ENCODE measurements at regions not wholly inside any gene's neighbourhood (a gene's known extent, or its start where the extent isn't known, plus 50 kb on each side); places are given as distances from the start of the nearest gene placed in this dataset.

DNA sequence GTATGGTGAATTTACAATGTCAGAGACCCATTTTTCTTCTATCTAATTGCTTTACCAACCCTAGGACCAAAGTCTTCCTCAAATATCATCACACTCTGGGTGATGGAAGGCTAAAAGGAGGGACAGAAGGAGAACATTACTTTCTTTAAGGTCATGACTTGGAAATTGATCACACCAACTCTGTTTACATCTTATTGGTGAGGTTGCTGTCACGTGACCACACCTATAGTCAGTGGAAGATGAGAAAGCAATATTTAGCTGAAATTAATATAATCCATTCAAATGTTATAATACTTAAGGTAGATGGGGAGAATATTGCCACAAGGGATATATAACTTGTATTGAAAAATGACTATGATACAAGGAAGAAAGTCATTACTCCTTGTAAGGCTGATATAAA lies 183.6 kb upstream of the SMIM30 start:
- intact Hi-C loops (cut with DNase I; ENCODE audit: low total_unique reads): no loop called here
- WGBS, 2 donors (ENCODE audit: low coverage in 1 of 2): 63 to 70% methylated on average over 1 of the region's 1 CpG

DNA sequence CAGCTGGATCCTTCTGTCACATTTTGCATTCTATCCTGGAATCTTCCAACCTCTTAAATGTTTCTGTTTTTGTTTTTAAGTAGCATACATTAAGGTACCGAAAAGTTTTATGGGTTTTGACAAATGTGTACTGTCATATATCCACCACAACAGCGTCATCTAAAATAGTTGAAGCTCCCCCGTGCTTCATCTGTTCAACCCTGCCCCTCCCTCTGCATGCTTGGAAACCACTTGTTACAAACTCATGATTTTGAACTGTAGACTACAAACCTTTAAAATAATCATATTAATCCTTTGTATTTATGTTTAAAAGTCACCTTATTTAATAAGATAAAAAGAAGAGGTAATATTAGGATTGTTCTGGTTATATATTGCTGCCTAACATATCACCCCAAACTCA lies 182.8 kb upstream of the SMIM30 start:
- TF ChIP-seq EP300 (IDR thresholded peaks at IDR 0.05; ENCODE audit: low read depth): no peak
- TF ChIP-seq, protein P1, sequence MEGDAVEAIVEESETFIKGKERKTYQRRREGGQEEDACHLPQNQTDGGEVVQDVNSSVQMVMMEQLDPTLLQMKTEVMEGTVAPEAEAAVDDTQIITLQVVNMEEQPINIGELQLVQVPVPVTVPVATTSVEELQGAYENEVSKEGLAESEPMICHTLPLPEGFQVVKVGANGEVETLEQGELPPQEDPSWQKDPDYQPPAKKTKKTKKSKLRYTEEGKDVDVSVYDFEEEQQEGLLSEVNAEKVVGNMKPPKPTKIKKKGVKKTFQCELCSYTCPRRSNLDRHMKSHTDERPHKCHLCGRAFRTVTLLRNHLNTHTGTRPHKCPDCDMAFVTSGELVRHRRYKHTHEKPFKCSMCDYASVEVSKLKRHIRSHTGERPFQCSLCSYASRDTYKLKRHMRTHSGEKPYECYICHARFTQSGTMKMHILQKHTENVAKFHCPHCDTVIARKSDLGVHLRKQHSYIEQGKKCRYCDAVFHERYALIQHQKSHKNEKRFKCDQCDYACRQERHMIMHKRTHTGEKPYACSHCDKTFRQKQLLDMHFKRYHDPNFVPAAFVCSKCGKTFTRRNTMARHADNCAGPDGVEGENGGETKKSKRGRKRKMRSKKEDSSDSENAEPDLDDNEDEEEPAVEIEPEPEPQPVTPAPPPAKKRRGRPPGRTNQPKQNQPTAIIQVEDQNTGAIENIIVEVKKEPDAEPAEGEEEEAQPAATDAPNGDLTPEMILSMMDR (IDR thresholded peaks at IDR 0.05): no peak
- no peak for TF ChIP-seq POLR2A (IDR thresholded peaks at IDR 0.05)
- no peak for TF ChIP-seq POLR2AphosphoS5 (IDR thresholded peaks at IDR 0.05)
- no peak overlapping the region for H3K27ac ChIP-seq
- no peak for DNase-seq
- intact Hi-C loops (cut with DNase I; ENCODE audit: low total_unique reads) (no loop called here), in situ Hi-C loops (cut with MboI; ENCODE audit: low pct_ligation_motif_present in 1 of 4, low pct_unique_long_range_greater_than_20kb in 1 of 4, low sequenced_read_pairs in 3 of 4) (no loop called here)
- no peak overlapping the region for H3K4me3 ChIP-seq
- H3K27me3 ChIP-seq: no peaks in the 10 kb centered on the region
- H3K4me1 ChIP-seq: no peaks in the 10 kb centered on the region
- no peaks in the 10 kb centered on the region for H3K9me3 ChIP-seq
- H3K36me3 ChIP-seq: no peaks in the 10 kb centered on the region
- 58 to 71% methylated on average over 3 of the region's 3 CpGs for WGBS, 2 donors (ENCODE audit: low coverage in 1 of 2)

More for the DNA sequence above, 183.6 kb upstream of the SMIM30 start:
- no peak for DNase-seq
- H3K4me3 ChIP-seq: no peak overlapping the region
- no peaks in the 10 kb centered on the region for H3K4me1 ChIP-seq
- TF ChIP-seq POLR2AphosphoS5 (IDR thresholded peaks at IDR 0.05): no peak
- no peak for TF ChIP-seq POLR2A (IDR thresholded peaks at IDR 0.05)
- no peak for TF ChIP-seq EP300 (IDR thresholded peaks at IDR 0.05; ENCODE audit: low read depth)
- TF ChIP-seq, protein P1 (IDR thresholded peaks at IDR 0.05): no peak
- H3K27ac ChIP-seq: no peak overlapping the region
- H3K27me3 ChIP-seq: no peaks in the 10 kb centered on the region
- no peaks in the 10 kb centered on the region for H3K9me3 ChIP-seq
- no peaks in the 10 kb centered on the region for H3K36me3 ChIP-seq
- in situ Hi-C loops (cut with MboI; ENCODE audit: low pct_ligation_motif_present in 1 of 4, low pct_unique_long_range_greater_than_20kb in 1 of 4, low sequenced_read_pairs in 3 of 4): no loop called here

DNA sequence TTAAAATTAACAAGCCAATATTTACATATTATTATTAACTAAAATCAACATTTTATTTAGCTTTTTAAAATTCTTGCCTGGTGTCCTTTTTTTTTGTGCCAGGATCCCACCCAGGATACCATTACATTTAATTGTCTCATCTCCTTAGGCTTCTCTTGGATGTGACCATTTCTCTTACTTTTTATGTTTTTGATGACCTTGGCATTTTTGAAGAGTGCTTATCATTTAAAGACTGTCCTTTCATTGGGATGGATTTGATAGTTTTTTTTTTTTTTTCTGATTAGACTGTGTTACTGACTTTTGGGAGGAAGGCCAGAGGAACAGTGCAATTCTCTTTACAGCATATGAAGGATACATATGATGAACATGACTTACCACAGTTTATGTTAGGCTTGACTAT lies 181.4 kb upstream of the SMIM30 start:
- Histone ChIP-seq H3K9me3 (no peaks in the 10 kb centered on the region), H3K36me3 (no peaks in the 10 kb centered on the region), H3K4me1 (no peaks in the 10 kb centered on the region), H3K27me3 (no peaks in the 10 kb centered on the region), H3K4me3 (no peak overlapping the region), H3K27ac (no peak overlapping the region)
- TF ChIP-seq POLR2AphosphoS5 (IDR thresholded peaks at IDR 0.05): no peak
- no peak for TF ChIP-seq EP300 (IDR thresholded peaks at IDR 0.05; ENCODE audit: low read depth)
- TF ChIP-seq POLR2A (IDR thresholded peaks at IDR 0.05): no peak
- TF ChIP-seq, protein P1 (IDR thresholded peaks at IDR 0.05): no peak
- DNase-seq: no peak
- in situ Hi-C loops (cut with MboI; ENCODE audit: low pct_ligation_motif_present in 1 of 4, low pct_unique_long_range_greater_than_20kb in 1 of 4, low sequenced_read_pairs in 3 of 4) (no loop called here), intact Hi-C loops (cut with DNase I; ENCODE audit: low total_unique reads) (no loop called here)

DNA sequence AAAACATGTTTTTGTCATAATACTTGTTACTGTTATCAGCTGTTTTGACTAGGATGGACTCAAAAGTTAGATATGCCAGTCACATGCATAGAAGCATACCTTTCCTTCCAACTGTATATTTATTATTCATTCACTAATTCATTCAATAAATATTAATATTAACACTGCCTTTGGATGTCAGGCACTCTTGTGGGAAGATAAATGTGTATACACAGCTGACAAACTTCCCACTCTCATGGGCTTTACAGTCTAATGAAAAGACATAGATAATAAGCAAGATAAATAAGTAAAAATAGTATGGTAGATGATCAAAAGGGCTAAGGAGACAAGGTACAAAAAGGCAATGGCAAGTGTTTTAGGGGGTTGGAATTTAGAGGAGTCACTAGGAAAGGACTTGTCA lies 180.1 kb upstream of the SMIM30 start:
- H3K27me3 ChIP-seq: no peaks in the 10 kb centered on the region
- in situ Hi-C loops (cut with MboI; ENCODE audit: low pct_ligation_motif_present in 1 of 4, low pct_unique_long_range_greater_than_20kb in 1 of 4, low sequenced_read_pairs in 3 of 4): no loop called here

DNA sequence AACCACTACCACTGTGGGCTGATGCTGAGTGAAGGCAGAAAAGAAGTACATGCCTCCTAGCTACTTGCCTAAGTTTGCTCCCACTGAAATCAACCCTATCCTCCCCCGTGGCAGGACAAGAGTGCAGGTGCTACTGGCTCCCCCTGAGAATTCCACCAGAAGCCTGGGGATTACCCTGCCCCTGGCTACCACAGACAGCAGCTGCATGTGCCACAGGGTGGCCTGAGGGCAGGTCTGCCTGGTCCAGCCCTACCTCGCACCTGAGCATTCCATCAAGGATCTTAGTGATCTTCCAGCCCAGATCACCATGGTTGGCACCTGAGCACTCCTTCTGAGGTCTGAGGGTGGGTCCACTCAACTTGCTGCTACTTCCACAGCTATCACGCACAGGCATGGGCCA lies 176.4 kb upstream of the SMIM30 start:
- Histone ChIP-seq H3K27me3 (no peaks in the 10 kb centered on the region), H3K27ac (no peak overlapping the region), H3K4me3 (no peak overlapping the region), H3K36me3 (no peaks in the 10 kb centered on the region), H3K9me3 (no peaks in the 10 kb centered on the region), H3K4me1 (no peaks in the 10 kb centered on the region)
- 79% methylated on average over 2 of the region's 3 CpGs; no CpG with 5 or more reads in 1 of the 2 donors for WGBS, 2 donors (ENCODE audit: low coverage in 1 of 2)
- DNase-seq: no peak
- TF ChIP-seq POLR2A (IDR thresholded peaks at IDR 0.05) (no peak), EP300 (IDR thresholded peaks at IDR 0.05; ENCODE audit: low read depth) (no peak), POLR2AphosphoS5 (IDR thresholded peaks at IDR 0.05) (no peak)
- TF ChIP-seq, protein P1 (IDR thresholded peaks at IDR 0.05): no peak
- intact Hi-C loops (cut with DNase I; ENCODE audit: low total_unique reads): no loop called here
- in situ Hi-C loops (cut with MboI; ENCODE audit: low pct_ligation_motif_present in 1 of 4, low pct_unique_long_range_greater_than_20kb in 1 of 4, low sequenced_read_pairs in 3 of 4): no loop called here

More for the DNA sequence above, 180.1 kb upstream of the SMIM30 start:
- DNase-seq: no peak
- Histone ChIP-seq H3K27ac (no peak overlapping the region), H3K4me3 (no peak overlapping the region), H3K9me3 (no peaks in the 10 kb centered on the region), H3K4me1 (no peaks in the 10 kb centered on the region), H3K36me3 (no peaks in the 10 kb centered on the region)
- intact Hi-C loops (cut with DNase I; ENCODE audit: low total_unique reads): no loop called here
- TF ChIP-seq POLR2AphosphoS5 (IDR thresholded peaks at IDR 0.05): no peak
- no peak for TF ChIP-seq POLR2A (IDR thresholded peaks at IDR 0.05)

Measured in transverse colon (tissue), 4 donors.